SK-N-SH treated with all-trans-retinoic acid at 6 μM for 48 hours (cell line): ENCODE measurements at regions not wholly inside any gene's neighbourhood (a gene's known extent, or its start where the extent isn't known, plus 50 kb on each side); places are given as distances from the start of the nearest gene placed in this dataset.

Source experiments
- ARNTL ChIP-seq: fragments of 450-650 bp; formaldehyde crosslinking; IDR thresholded peaks from 2 replicates; pipeline ENCODE4 v1.5.0; 2020; ENCODE audit warnings: low read depth, mild to moderate bottlenecking, moderate library complexity, borderline replicate concordance
- CSDC2 ChIP-seq: fragments of 250-450 bp; sonication (Bioruptor Pico); IDR thresholded peaks from 2 replicates; pipeline ENCODE4 v1.5.0; 2020; ENCODE audit warnings: mild to moderate bottlenecking, moderate library complexity
- ESRRG ChIP-seq: fragments of 250-450 bp; sonication (Bioruptor Pico); IDR thresholded peaks from 2 replicates; pipeline ENCODE4 v1.6.1; 2021; ENCODE audit warnings: mild to moderate bottlenecking
- GLIS3 ChIP-seq: fragments of 250-450 bp; sonication (Bioruptor Pico); IDR thresholded peaks from 2 replicates; pipeline ENCODE4 v1.5.0; 2020; ENCODE audit warnings: mild to moderate bottlenecking, moderate library complexity
- OSR1 ChIP-seq: fragments of 250-450 bp; sonication (Bioruptor Pico); IDR thresholded peaks from 2 replicates; pipeline ENCODE4 v1.8.0; 2022; ENCODE audit warnings: moderate library complexity, mild to moderate bottlenecking, inconsistent platforms
- SNAI2 ChIP-seq: fragments of 250-450 bp; sonication (Bioruptor Pico); IDR thresholded peaks from 2 replicates; pipeline ENCODE4 v1.5.0; 2020; ENCODE audit warnings: mild to moderate bottlenecking, moderate library complexity
- ZC3H10 ChIP-seq: fragments of 250-450 bp; sonication (Bioruptor Pico); IDR thresholded peaks from 2 replicates; pipeline ENCODE4 v1.5.1; 2021; ENCODE audit warnings: mild to moderate bottlenecking, moderate library complexity
- ZFP3 ChIP-seq: fragments of 250-450 bp; sonication (Bioruptor Pico); IDR thresholded peaks from 2 replicates; pipeline ENCODE4 v1.5.0; 2020; ENCODE audit warnings: mild to moderate bottlenecking, moderate library complexity
- ZNF565 ChIP-seq: fragments of 450-650 bp; formaldehyde crosslinking; conservative IDR thresholded peaks from 2 replicates; pipeline ENCODE4 v1.5.0; 2020; ENCODE audit warnings: low read depth, mild to moderate bottlenecking, moderate library complexity
- ZNF8 ChIP-seq: fragments of 450-650 bp; formaldehyde crosslinking; IDR thresholded peaks from 2 replicates; pipeline ENCODE4 v1.5.0; 2020; ENCODE audit warnings: mild to moderate bottlenecking, moderate library complexity
- TF ChIP-seq, protein P1 (sequence below): fragments of 250-450 bp; sonication (Bioruptor Pico); IDR thresholded peaks from 2 replicates; pipeline ENCODE4 v1.5.1; 2020; ENCODE audit warnings: low read depth, mild to moderate bottlenecking, moderate library complexity
- TF ChIP-seq, protein P2 (sequence below): fragments of 250-450 bp; sonication (Bioruptor Pico); IDR thresholded peaks from 2 replicates; pipeline ENCODE4 v1.8.0; 2020; ENCODE audit warnings: mild to moderate bottlenecking, moderate library complexity, borderline replicate concordance
- TF ChIP-seq, protein P3 (sequence below): fragments of 250-450 bp; sonication (Bioruptor Pico); IDR thresholded peaks from 2 replicates; pipeline ENCODE4 v1.5.0; 2020; ENCODE audit warnings: mild to moderate bottlenecking, moderate library complexity

DNA sequence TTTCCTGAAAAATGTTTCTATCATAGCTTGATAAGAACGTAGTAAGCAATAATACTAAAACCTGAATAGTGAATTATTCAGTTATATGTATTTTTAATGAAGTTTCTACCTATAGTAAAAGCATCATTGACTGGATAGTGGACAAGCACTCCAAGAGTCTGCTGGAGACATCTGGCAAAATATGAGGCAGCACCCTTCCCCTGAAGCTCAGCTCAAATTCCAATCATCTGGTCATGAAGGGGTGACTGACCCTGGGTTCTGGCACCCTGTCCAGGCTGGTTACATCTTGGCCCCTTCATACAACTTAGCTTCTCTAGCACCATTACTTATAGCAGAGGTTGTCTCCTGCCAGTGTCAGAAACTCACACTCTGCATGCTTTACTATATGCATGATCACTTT lies 455.4 kb downstream of the RAP2B start:
- TF ChIP-seq, protein P1, sequence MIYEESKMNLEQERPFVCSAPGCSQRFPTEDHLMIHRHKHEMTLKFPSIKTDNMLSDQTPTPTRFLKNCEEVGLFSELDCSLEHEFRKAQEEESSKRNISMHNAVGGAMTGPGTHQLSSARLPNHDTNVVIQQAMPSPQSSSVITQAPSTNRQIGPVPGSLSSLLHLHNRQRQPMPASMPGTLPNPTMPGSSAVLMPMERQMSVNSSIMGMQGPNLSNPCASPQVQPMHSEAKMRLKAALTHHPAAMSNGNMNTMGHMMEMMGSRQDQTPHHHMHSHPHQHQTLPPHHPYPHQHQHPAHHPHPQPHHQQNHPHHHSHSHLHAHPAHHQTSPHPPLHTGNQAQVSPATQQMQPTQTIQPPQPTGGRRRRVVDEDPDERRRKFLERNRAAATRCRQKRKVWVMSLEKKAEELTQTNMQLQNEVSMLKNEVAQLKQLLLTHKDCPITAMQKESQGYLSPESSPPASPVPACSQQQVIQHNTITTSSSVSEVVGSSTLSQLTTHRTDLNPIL (CRISPR knock-in tag), result no peak
- TF ChIP-seq ESRRG (CRISPR knock-in tag), result no peak
- TF ChIP-seq ZFP3 (CRISPR knock-in tag), result no peak
- TF ChIP-seq, protein P2, sequence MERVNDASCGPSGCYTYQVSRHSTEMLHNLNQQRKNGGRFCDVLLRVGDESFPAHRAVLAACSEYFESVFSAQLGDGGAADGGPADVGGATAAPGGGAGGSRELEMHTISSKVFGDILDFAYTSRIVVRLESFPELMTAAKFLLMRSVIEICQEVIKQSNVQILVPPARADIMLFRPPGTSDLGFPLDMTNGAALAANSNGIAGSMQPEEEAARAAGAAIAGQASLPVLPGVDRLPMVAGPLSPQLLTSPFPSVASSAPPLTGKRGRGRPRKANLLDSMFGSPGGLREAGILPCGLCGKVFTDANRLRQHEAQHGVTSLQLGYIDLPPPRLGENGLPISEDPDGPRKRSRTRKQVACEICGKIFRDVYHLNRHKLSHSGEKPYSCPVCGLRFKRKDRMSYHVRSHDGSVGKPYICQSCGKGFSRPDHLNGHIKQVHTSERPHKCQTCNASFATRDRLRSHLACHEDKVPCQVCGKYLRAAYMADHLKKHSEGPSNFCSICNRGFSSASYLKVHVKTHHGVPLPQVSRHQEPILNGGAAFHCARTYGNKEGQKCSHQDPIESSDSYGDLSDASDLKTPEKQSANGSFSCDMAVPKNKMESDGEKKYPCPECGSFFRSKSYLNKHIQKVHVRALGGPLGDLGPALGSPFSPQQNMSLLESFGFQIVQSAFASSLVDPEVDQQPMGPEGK (CRISPR knock-in tag), result no peak
- no peak for TF ChIP-seq ZNF565
- no peak for TF ChIP-seq ZNF8 (CRISPR knock-in tag)
- no peak for TF ChIP-seq OSR1
- TF ChIP-seq CSDC2 (CRISPR knock-in tag), result no peak
- TF ChIP-seq ARNTL (CRISPR knock-in tag), result no peak
- no peak for TF ChIP-seq SNAI2 (CRISPR knock-in tag)
- TF ChIP-seq ZC3H10 (CRISPR knock-in tag), result no peak
- TF ChIP-seq GLIS3 (CRISPR knock-in tag), result no peak
- TF ChIP-seq, protein P3, sequence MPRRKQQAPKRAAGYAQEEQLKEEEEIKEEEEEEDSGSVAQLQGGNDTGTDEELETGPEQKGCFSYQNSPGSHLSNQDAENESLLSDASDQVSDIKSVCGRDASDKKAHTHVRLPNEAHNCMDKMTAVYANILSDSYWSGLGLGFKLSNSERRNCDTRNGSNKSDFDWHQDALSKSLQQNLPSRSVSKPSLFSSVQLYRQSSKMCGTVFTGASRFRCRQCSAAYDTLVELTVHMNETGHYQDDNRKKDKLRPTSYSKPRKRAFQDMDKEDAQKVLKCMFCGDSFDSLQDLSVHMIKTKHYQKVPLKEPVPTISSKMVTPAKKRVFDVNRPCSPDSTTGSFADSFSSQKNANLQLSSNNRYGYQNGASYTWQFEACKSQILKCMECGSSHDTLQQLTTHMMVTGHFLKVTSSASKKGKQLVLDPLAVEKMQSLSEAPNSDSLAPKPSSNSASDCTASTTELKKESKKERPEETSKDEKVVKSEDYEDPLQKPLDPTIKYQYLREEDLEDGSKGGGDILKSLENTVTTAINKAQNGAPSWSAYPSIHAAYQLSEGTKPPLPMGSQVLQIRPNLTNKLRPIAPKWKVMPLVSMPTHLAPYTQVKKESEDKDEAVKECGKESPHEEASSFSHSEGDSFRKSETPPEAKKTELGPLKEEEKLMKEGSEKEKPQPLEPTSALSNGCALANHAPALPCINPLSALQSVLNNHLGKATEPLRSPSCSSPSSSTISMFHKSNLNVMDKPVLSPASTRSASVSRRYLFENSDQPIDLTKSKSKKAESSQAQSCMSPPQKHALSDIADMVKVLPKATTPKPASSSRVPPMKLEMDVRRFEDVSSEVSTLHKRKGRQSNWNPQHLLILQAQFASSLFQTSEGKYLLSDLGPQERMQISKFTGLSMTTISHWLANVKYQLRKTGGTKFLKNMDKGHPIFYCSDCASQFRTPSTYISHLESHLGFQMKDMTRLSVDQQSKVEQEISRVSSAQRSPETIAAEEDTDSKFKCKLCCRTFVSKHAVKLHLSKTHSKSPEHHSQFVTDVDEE (CRISPR knock-in tag), result no peak
